GM19239 (cell line): ENCODE measurements at regions not wholly inside any gene's neighbourhood (a gene's known extent, or its start where the extent isn't known, plus 50 kb on each side); places are given as distances from the start of the nearest gene placed in this dataset.

ENCODE experiments used
- DNase-seq: peaks from one replicate; pipeline ENCODE4 v3.0.0; 2011; ENCODE audit warnings: low spot score; ENCODE audit not compliant: insufficient read length
- FAIRE-seq: peaks from 2 replicates; lab custom pipeline; 2011; peaks lifted over from hg19 to GRCh38; lab: Jason Lieb, UNC

DNA sequence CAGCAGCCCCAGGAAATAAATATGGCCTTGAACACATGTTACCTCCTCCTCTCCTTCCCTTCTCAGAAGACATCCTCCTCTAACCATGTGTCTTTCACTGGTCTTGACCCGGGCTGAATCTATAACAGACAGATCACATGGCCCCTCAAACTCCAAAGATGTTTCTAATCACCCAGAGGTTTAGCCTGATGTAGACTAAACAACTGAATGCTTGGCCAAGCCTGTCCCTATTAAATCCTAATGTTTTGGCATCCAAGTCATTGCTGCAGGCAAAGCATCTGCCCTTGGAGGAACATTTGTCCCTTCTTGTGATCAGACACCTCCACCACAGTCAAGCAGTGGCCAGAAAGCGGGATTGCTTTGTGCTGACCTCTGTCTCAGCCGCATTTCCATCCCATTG, 65.5 kb downstream of the ANKRD60 start:
- DNase-seq (no peak), FAIRE-seq (no peak)

DNA sequence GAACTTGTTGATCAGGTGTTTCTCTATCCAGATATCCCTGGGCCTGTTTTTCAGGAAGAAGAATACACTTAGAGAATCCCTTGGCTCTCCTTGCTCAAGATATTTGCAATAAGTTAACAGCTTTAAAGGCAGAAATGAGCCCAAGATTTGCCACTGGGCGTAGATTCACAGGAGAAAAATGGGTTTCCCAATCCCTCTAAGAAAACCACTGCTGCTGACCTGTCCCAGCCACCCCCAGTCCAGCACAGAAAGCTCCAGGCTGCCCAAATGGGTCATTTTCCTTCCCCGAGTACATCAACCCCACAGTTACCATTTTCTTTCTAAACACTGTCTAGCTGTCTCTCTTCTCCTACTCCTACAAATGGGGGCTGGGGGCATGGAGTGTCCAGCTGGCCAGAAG, 67.3 kb downstream of the ANKRD60 start:
- FAIRE-seq (no peak), DNase-seq (no peak)

DNA sequence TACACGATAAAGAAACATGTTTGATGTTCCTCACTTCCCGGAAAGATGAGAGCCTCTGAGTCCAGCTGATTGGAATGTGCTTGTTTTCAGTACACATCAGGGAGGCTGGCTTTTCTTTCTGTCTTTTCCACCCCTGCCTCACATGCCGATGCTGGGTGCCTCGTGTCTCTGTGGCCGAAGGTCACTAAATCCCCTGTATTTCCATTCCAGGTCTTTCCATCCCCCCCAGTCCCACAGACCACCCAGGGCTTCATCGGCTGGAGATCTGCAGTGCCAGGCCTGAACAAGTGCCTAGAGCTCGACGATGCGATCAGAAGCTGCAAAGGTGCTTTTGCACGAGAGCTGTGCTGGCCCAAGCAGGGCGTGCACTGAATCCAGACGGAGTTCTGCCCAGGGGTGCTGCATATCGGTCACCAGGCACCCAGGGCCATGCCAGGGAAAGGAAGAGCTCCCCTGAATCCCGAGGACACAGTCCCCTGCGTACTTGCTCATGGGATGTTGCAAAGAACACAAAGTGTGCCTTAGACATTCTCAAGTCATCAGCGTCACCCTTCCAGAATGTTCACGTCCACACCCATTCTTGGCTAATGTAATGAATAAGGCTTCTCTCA, 67.9 kb downstream of the ANKRD60 start:
- DNase-seq (no peak), FAIRE-seq (no peak)

DNA sequence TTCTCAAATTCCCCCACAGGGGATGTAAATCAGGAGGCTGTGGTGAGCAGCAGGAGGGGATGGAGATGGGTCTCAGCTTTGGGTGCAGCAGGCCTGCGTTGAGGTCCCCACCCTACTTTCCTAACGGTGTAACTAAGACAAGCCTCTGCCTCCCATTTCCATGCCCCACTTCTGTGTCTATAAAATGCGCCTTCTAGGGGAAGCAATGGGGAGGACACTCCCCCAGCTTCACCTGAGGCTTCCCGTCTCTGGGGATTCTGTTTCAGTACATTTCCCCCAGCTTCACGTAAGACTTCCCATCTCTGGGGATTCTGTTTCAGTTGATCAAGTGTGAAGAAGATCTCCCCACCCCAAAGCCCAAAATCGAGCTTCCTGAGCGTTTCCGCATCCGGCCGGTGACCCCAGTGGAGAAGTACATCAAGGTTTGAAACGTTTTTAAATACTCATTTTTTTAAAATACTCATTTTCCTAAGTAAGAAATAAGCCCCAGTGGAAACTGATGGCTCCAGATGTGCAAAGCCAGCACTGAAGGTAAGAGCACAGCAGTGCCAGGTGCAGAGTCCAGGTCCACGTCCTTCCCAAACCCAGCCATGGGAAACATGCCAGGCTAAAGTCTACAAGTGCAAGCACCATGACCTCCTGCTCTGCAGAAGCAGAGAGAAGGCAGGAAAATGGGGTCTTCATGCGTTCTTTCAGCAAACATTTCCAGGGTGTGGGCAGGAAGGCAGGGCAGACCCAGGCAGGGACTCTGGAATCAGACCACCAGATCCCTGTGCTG, 73.1 kb downstream of the ANKRD60 start:
- DNase-seq (no peak), FAIRE-seq (no peak)

DNA sequence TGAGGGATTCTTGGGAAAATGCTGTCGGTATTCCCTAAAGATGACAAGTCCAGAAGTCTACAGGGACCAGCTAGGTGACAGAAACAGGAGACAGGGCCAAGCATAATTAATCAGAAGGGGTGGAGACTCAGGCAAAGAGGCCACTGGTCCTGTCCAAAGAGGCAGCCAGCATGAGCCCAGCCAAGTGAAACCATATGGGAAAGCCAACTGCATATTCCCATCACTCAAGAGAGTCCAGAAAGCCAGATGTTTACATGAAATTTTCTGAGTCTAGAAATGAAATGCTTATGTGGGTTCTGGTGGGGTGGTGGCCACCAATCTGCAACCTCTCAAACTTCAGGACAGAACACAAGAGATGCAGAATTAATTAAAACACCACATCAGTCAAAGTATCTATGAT, 74.3 kb downstream of the ANKRD60 start:
- FAIRE-seq (no peak), DNase-seq (no peak)

DNA sequence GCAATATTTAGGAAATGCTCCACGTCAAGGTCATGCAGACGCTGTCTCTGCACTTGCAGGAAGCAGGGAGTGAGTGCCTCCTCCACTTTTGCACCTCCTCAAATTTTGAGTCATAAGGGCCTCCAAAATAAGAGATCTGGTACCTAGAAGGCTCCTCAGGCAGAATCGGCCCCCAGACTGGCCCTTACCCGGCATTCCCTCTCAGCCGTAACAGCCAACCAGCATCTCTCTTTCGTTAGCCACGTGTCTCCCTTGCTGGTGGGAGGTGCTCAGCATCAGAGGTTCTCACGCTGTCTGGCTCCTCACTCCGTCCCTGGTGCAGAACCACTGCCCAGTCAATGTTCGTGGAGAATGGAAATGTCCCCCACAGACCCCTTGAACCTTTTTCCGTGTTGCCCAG, 75.3 kb downstream of the ANKRD60 start:
- FAIRE-seq (no peak), DNase-seq (no peak)

DNA sequence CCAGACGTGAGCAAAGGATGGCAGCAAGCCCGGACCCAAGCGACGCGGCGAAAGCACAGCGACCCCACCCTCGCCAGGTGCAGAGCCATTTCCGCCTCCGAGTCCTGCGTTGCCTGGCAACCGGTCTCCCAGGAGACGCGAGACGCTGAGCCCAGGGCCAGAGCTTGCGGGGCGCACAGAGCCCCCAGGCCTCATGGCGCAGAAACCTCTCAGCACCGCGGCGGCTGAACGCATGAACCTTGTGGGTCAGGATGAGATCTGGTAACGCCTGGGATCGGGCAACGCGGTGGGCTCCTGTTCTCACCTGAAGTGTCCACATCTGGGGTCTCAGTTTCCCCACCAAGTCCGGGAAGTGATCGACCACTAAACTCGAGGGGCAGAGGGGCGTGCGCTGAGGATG, 77.7 kb downstream of the ANKRD60 start:
- no peak for DNase-seq
- no peak for FAIRE-seq

DNA sequence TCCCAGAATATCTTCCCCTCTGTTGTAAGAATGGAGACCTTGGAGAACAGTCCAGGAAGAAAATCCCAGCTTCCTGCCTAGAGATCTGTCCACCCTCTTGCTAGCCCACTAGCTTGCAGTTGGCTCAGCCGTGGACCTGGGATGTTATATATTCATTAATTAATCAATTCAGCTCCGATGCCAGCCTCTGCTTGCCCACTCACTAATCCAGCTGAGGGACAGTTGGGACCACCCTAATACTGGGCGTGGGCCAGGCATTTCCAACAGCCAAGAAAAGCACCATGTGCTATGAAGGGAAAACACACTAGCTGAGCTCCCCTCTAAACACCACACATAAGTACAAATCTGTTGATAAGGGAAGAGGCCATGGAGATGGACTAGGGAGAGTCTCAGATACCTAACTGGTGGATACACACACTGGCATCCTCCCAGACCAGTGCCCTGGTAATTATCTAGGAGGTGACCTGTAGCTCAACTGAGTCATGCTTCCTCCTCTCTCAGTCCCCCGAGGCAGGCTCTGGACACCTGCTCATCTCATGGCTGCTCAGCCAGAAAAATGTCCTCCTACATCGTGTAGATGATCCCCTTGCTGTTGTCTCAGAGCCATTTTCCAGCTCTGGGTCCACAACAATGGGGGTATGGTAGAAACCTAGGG, 78.9 kb downstream of the ANKRD60 start:
- FAIRE-seq (no peak), DNase-seq (no peak)

DNA sequence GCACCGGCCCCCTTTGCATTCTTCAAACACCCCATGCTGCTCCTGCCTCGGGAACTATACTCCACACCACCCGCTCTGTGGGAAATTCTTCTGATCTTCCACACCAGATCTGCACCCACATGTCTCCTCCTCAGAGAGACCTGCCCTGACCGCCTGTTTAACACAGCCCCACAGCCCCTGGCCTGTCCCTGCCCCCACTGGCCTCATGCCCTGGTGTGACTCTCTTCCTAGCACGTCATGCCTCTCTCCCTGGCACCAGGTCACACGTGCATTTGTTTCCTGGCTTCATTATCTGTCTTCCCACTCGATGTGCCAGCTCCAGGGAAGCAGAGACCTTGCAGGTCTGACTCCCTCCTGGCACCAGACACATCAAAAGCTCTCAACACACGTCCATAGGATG, 79.6 kb downstream of the ANKRD60 start:
- FAIRE-seq = no peak
- DNase-seq = no peak

DNA sequence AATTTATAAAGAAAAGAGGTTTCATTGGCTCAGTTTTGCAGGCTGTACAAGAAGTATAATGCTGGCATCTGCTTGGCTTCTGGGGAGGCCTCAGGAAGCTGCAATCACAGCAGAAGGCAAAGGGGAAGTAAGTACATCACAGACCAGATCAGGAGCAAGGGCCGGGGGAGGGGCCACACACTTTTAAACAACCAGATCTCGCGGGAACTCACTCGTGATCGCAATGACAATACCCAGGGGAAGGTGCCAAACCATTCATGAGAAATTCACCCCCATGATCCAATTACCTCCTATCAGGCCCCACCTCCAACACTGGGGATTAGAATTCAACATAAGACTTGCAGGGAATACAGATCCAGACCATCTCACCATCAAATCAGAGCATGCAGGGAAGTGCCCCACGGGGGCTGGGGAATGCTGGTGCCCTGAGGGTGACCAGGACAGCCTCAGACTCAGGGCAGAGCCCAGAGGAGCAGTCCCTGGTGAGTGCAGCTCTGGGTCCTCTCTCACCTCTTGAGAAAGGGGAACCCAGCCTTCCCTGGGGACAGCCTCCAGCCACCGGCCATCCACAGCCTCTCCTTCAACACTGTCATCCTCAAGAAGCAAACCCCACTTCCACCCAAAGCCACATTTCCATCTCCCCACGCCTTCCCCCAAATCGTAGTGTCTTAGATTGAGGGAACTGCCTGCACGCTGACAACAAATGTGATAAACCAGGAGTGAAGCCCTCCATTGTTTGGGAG, 80.7 kb downstream of the ANKRD60 start:
- no peak for FAIRE-seq
- no peak for DNase-seq

DNA sequence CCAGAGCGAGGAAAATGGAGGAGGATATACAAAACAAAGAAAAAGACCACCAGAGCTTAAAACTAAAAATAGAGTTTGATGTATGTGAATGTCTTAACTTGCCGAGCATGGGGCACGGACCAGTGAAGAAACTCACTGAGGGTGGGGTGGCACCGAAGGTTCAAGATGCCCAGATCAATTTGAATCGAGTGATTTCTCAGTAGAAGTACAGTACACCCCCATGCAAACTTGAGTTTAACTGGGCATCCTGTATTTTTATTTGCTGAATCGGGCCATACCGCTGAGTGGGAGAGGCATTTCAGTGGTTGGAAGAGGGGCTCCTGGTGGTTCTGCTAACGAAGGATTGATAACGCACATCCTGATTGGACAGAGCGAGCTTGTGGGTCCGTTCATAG, 81.7 kb downstream of the ANKRD60 start:
- DNase-seq = no peak
- FAIRE-seq = no peak

DNA sequence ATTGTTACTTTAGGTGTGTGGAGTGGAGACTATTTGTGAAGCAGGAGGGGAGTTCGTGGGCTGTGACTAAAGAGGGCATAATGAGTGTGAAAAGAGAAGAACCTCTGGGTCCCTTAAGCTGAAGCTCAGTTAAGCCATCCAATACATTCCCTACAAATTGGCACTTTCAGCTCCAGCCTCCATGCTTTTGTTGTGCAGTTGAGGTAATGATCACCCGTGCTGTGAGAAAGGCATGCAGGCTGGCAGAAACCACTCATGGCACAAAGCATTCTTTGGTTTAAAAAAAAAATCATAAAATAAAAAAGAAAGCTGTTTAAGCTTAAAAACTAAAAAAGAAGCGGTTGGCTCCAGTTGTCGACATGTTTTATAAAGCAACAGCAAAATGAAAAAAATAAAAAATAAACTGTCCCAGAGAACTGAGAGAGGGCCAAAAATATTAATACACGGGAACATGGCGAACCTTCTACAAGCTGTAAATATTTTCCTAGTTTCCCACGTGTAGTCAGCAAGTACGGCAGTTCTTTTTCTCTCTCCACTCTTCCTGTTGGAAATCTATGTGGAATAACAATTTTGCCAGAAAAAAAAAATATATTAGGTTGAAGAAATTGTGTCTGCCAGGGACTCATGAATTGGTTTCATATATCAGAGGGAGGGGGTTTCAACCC, 82.2 kb downstream of the ANKRD60 start:
- DNase-seq (no peak), FAIRE-seq (no peak)

DNA sequence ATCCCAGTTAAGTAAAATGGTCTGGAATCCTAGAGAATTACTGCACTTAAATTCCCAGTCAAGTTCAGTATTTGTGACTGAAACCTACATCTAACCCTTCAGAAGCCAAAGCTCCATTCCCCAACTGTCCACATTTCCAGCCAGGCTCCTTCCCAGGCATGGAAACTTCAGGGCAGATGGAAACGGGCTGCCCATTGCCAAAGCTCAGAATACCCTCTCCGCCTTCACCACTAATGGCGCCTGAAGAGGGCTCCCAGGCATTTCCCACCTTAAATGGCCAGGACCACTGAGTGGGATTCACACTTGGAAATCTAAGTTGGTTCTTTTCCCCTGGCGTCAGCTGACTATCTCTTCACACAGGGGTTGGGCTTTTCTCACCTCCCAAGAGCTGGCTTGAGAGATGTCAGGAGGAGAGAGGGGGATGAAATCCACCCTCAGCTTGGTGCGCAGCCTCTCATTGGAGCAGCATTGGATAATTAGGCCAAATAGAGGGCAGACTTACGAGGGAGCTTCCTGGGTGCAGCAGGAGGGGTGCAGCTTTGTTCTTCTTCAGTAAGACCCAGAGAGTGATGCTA, 82.9 kb downstream of the ANKRD60 start:
- FAIRE-seq = no peak

DNA sequence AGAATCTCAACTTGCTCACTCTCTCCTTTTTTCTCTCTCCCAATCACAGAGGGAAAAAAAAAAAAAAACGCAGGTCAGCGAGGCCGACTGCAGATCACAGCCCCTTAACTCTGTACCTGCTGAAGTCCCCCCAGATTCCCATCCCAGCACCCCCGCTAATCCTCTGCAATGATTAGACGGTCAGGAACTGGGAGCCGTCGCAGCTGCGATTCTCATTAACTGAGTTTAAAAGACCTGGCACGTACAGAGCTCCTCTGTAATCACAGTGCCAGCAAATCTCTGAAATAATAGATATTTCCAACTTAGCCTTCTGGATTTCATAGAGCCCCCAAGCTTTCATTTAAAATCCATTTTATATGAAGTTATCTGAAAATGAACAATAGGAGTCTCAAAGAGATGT, 84.4 kb downstream of the ANKRD60 start:
- no peak for DNase-seq
- FAIRE-seq = no peak

More for the DNA sequence above, 82.9 kb downstream of the ANKRD60 start:
- no peak for DNase-seq

DNA sequence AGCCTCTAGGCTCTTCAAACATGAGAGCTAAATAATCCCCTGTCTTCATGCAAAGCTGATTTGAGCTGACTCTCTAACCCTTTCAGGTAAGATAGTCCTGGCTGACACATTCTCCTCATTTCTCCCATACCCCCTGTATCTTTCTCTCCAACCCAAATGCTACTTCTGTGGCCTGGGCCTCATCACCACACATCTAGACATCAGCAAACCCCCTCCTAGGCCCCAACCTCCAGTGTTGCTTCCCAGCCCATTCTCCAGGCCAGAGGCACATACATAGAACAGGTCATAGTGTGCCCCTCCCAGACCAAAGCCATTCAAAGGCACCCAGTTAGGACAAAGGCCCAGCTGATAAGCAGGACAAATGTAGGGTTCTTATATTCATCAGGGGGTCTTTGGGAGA, 84.9 kb downstream of the ANKRD60 start:
- DNase-seq (no peak), FAIRE-seq (no peak)

DNA sequence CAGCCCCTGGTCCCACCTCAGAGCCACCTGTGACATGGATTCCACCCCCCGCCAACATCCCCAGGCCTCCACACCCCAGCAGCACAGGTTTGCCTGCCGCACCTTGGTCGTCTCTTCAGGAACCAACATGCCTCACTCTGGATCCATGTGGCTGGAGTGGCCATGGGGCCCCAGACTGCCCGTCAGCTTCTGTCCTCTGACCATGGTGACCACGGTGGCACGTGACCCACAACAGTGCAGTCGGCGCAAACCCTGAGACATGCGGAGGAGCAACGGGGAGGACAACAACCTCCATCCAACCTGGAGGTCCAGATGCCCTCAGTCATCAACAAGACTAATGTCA, 85.6 kb downstream of the ANKRD60 start:
- DNase-seq (no peak), FAIRE-seq (no peak)

DNA sequence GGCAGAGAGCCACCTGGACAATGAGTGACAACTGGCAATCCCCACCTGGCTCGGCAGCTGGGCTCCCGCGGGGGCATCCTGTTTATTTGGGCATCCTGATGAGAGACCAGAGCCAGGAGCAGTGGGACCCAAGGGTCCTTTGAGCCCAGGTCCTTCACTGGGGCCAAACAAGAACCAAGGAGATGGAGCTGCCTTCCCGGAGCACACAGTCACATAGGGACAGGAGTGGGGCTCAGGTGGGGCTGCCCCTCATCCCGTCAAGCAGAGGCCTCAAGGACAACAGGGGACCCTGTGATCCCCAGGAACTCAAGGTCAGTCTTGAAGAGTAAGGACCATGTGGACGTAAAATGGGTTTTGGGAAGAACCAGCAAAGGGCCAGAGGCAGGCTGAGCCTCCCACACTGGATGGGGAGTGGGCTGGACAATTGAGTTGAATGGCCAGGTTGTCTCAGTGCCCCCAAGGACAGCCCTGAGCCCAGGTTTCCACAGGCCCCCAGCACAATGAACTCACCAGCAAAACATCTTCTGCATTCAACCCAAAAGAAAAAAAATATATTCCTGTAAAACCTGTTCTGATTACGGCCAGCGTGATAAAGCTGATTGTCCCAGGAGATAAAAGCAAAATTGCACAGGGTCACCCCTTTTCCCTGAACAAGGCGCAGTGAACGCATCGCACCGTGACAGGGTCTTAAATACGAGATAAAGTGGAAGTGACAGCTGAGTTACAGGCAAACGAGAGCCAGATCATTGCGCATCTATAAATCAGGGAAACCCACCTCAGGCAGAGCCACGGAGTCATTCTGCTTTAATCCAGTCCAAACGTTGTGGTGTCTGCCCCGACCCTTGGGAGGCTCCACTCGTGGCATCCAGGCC, 86.2 kb downstream of the ANKRD60 start:
- FAIRE-seq (no peak), DNase-seq (no peak)

DNA sequence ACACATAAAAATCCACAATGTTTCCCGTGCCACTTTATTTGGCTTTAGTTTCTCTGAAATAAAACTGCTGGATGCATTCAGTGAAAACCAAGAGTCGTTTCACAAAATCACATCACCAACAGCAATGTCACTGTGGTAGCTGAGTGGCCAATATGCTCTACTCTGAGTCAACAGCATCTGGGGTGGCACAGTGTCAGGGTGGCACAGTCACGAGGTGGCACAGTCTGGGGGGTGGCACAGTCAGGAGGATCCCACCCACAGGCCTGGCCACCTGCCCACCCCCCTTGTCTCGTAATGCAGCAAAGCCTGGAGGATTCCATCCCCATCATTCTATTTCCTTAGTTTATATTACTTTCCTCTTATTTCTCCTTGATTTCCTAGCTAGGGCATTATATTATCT, 87.0 kb downstream of the ANKRD60 start:
- no peak for FAIRE-seq
- DNase-seq = no peak

DNA sequence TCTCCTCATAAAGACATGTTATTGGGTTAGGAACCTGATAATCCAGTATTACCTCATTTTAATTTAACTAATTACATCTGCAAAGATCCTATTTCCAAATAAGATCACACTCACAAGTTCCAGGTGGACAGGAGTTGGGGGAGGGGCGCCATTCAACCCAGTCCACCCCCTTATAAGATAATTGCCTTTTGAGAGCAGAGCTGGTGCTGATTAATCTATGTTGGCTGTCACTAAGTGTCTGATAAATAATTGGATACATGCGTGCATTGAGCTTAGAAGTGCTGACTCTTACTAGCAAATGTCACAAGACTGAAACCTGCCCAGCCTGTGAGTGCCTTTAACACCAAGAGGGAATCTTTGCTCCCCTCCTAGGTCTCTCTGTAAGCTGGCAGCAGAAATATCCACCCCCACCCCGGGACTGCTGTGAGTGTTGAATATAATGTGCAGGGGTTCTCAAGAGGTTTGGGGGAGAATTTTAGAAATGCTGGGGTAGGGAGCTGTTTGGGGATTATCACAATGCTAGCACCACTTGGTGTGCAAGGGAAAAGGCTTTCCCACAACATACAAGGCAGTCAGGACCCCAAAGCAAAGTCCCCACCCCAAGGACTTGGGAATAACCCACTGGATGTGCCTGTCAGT, 87.5 kb downstream of the ANKRD60 start:
- DNase-seq (no peak), FAIRE-seq (no peak)
